ENCODE measurements at regions not wholly inside any gene's neighbourhood (a gene's known extent, or its start where the extent isn't known, plus 50 kb on each side); places are given as distances from the start of the nearest gene placed in this dataset.

GRCh38 chr5:68431601-68432337 lies 216.2 kb downstream of the PIK3R1 start:
- no peak for DNase-seq (ENCODE audit: low spot score)
- 37% methylated on average over 6 of the region's 6 CpGs for WGBS (ENCODE audit: low lambda C conversion rate)
- in situ Hi-C loops (cut with HindIII; ENCODE audit: extremely low pct_ligation_motif_present, low pct_unique_long_range_greater_than_20kb): no loop called here
- H3K9me3 ChIP-seq (ENCODE audit: low read length): no peaks in the 10 kb centered on the region
- no peak overlapping the region for H3K4me3 ChIP-seq (replicated peaks in 1 of 3; ENCODE audit: insufficient read depth in 1 of 3, low read depth in 2 of 3, low read length in 3 of 3)
- H4K20me1 ChIP-seq (ENCODE audit: insufficient read depth, low read length): no peaks in the 10 kb centered on the region
- H3K27ac ChIP-seq (ENCODE audit: extremely low read length, insufficient read depth, low read length): no peak overlapping the region
- BruUV-seq (replicated peaks): no TSS peak
- H3K79me2 ChIP-seq (ENCODE audit: insufficient read depth, low read length): no peaks in the 10 kb centered on the region
- peaks cover 2 to 29% of the 10 kb centered on the region in 2 experiments; a peak in 4 of 5 replicates for H3K27me3 ChIP-seq (ENCODE audit: control insufficient read depth in 1 of 2, insufficient read depth in 2 of 2, low read length in 2 of 2)
- no peak for ATAC-seq
- TF ChIP-seq, protein P1, sequence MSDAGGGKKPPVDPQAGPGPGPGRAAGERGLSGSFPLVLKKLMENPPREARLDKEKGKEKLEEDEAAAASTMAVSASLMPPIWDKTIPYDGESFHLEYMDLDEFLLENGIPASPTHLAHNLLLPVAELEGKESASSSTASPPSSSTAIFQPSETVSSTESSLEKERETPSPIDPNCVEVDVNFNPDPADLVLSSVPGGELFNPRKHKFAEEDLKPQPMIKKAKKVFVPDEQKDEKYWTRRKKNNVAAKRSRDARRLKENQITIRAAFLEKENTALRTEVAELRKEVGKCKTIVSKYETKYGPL (CRISPR knock-in tag; IDR thresholded peaks at IDR 0.05): no peak
- TF ChIP-seq YY1 (IDR thresholded peaks at IDR 0.05; ENCODE audit: insufficient read depth, insufficient replicate concordance, low read depth, low read length): no peak
- TF ChIP-seq ELF3 (CRISPR knock-in tag; IDR thresholded peaks at IDR 0.05): no peak
- no peak for TF ChIP-seq EED (CRISPR knock-in tag; IDR thresholded peaks at IDR 0.05)
- no peak for TF ChIP-seq ATRX (CRISPR knock-in tag; IDR thresholded peaks at IDR 0.05; ENCODE audit: borderline replicate concordance)
- TF ChIP-seq REPIN1 (CRISPR knock-in tag; IDR thresholded peaks at IDR 0.05; ENCODE audit: borderline replicate concordance, low read depth): no peak
- no peak for TF ChIP-seq NFE2L2 (IDR thresholded peaks at IDR 0.05; ENCODE audit: low read length)
- no peak for TF ChIP-seq ZKSCAN5 (CRISPR knock-in tag; IDR thresholded peaks at IDR 0.05)
- TF ChIP-seq ZNF124 (CRISPR knock-in tag; IDR thresholded peaks at IDR 0.05): no peak
- TF ChIP-seq ZNF782 (CRISPR knock-in tag; IDR thresholded peaks at IDR 0.05; ENCODE audit: borderline replicate concordance): no peak
- no peak for TF ChIP-seq TERF1 (CRISPR knock-in tag; IDR thresholded peaks at IDR 0.05)
- CTCF ChIA-PET (ENCODE audit: low intra/inter-chr PET ratio, low total read pairs): no interaction called here
- no peak overlapping the region for H3K4me2 ChIP-seq (ENCODE audit: low read depth, low read length)
- POLR2A ChIA-PET: no interaction called here
- intact Hi-C loops (cut with micrococcal nuclease; ENCODE audit: unreplicated experiment): no loop called here
- no peak overlapping the region for H2AFZ ChIP-seq (ENCODE audit: low read length)
- no peak for FAIRE-seq
- H3K36me3 ChIP-seq (replicated peaks in 1 of 2; ENCODE audit: control insufficient read depth in 1 of 2, insufficient read depth in 2 of 2, low read length in 2 of 2): no peaks in the 10 kb centered on the region
- peaks cover 17% of the 10 kb centered on the region for H3K4me1 ChIP-seq (ENCODE audit: insufficient read depth, low read length)
- no peak overlapping the region for H3K9ac ChIP-seq (ENCODE audit: insufficient read depth, low read depth, low read length)

Measured in HepG2 (cell line).